ENCODE measurements at regions not wholly inside any gene's neighbourhood (a gene's known extent, or its start where the extent isn't known, plus 50 kb on each side); places are given as distances from the start of the nearest gene placed in this dataset.

GRCh38 chr7:8937204-8937603 is 503.8 kb downstream of the NXPH1 start:
- Histone ChIP-seq H2AFZ (ENCODE audit: low read depth, low read length, poor library complexity, severe bottlenecking) (no peak overlapping the region), H3K27me3 (ENCODE audit: insufficient read depth, low read length) (no peaks in the 10 kb centered on the region), H3K4me2 (ENCODE audit: low read length) (no peak overlapping the region), H3K79me2 (ENCODE audit: insufficient read depth, low read length) (no peaks in the 10 kb centered on the region), H4K20me1 (ENCODE audit: insufficient read depth) (no peaks in the 10 kb centered on the region), H3K9ac (ENCODE audit: low read length) (no peak overlapping the region), H3K9me2 (ENCODE audit: insufficient read depth) (no peaks in the 10 kb centered on the region), H3K9me3 (ENCODE audit: control insufficient read depth in 1 of 2, insufficient read depth in 1 of 2, low read depth in 1 of 2, low read length in 2 of 2) (no peaks in the 10 kb centered on the region; a peak in 1 of 4 replicates), H3K36me3 (ENCODE audit: control insufficient read depth in 1 of 2, insufficient read depth in 2 of 2, low read length in 2 of 2) (no peaks in the 10 kb centered on the region), H3K4me1 (ENCODE audit: control insufficient read depth in 1 of 2, insufficient read depth in 2 of 2, low read length in 2 of 2) (no peaks in the 10 kb centered on the region), H3K27ac (ENCODE audit: low read depth, low read length) (no peak overlapping the region), H3K4me3 (replicated peaks in 1 of 2; ENCODE audit: low read depth in 1 of 2, low read length in 2 of 2) (no peak overlapping the region)
- no TSS peak for BruUV-seq (replicated peaks)
- no peak for ATAC-seq
- intact Hi-C loops (cut with micrococcal nuclease), result no loop called here
- CTCF ChIA-PET, result no interaction called here
- DNase-seq (ENCODE audit: low read depth, low spot score), result no peak
- POLR2A ChIA-PET, result no interaction called here
- TF ChIP-seq EGR1 (IDR thresholded peaks at IDR 0.05; ENCODE audit: low read depth) (no peak), ZFX (IDR thresholded peaks at IDR 0.05) (no peak)
- RAD21 ChIA-PET (ENCODE audit: low non-redundant PET in 1 of 2, low total read pairs in 2 of 2, uncharacterized antibody in 2 of 2, unreplicated experiment in 2 of 2), result no interaction called here

- Histone ChIP-seq H3K4me2 (ENCODE audit: low read length) (no peak overlapping the region), H3K27ac (ENCODE audit: low read depth, low read length) (no peak overlapping the region), H3K9me2 (ENCODE audit: insufficient read depth) (no peaks in the 10 kb centered on the region), H3K79me2 (ENCODE audit: insufficient read depth, low read length) (no peaks in the 10 kb centered on the region), H2AFZ (ENCODE audit: low read depth, low read length, poor library complexity, severe bottlenecking) (no peak overlapping the region), H3K4me3 (replicated peaks in 1 of 2; ENCODE audit: low read depth in 1 of 2, low read length in 2 of 2) (no peak overlapping the region), H4K20me1 (ENCODE audit: insufficient read depth) (no peaks in the 10 kb centered on the region), H3K9ac (ENCODE audit: low read length) (no peak overlapping the region), H3K36me3 (ENCODE audit: control insufficient read depth in 1 of 2, insufficient read depth in 2 of 2, low read length in 2 of 2) (no peaks in the 10 kb centered on the region), H3K9me3 (ENCODE audit: control insufficient read depth in 1 of 2, insufficient read depth in 1 of 2, low read depth in 1 of 2, low read length in 2 of 2) (no peaks in the 10 kb centered on the region; a peak in 1 of 4 replicates), H3K27me3 (ENCODE audit: insufficient read depth, low read length) (no peaks in the 10 kb centered on the region), H3K4me1 (ENCODE audit: control insufficient read depth in 1 of 2, insufficient read depth in 2 of 2, low read length in 2 of 2) (no peaks in the 10 kb centered on the region)
- TF ChIP-seq MAX (IDR thresholded peaks at IDR 0.05) (no peak), POLR2AphosphoS5 (IDR thresholded peaks at IDR 0.05; ENCODE audit: low read depth, low read length) (no peak), EGR1 (IDR thresholded peaks at IDR 0.05; ENCODE audit: low read depth) (no peak), SP1 (IDR thresholded peaks at IDR 0.05; ENCODE audit: low read depth) (no peak), CEBPB (IDR thresholded peaks at IDR 0.05; ENCODE audit: low read depth) (no peak)
- TF ChIP-seq, protein P1, sequence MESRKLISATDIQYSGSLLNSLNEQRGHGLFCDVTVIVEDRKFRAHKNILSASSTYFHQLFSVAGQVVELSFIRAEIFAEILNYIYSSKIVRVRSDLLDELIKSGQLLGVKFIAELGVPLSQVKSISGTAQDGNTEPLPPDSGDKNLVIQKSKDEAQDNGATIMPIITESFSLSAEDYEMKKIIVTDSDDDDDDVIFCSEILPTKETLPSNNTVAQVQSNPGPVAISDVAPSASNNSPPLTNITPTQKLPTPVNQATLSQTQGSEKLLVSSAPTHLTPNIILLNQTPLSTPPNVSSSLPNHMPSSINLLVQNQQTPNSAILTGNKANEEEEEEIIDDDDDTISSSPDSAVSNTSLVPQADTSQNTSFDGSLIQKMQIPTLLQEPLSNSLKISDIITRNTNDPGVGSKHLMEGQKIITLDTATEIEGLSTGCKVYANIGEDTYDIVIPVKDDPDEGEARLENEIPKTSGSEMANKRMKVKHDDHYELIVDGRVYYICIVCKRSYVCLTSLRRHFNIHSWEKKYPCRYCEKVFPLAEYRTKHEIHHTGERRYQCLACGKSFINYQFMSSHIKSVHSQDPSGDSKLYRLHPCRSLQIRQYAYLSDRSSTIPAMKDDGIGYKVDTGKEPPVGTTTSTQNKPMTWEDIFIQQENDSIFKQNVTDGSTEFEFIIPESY (IDR thresholded peaks at IDR 0.05; ENCODE audit: extremely low read depth, insufficient replicate concordance, low read length), result no peak
- TF ChIP-seq, protein P2, sequence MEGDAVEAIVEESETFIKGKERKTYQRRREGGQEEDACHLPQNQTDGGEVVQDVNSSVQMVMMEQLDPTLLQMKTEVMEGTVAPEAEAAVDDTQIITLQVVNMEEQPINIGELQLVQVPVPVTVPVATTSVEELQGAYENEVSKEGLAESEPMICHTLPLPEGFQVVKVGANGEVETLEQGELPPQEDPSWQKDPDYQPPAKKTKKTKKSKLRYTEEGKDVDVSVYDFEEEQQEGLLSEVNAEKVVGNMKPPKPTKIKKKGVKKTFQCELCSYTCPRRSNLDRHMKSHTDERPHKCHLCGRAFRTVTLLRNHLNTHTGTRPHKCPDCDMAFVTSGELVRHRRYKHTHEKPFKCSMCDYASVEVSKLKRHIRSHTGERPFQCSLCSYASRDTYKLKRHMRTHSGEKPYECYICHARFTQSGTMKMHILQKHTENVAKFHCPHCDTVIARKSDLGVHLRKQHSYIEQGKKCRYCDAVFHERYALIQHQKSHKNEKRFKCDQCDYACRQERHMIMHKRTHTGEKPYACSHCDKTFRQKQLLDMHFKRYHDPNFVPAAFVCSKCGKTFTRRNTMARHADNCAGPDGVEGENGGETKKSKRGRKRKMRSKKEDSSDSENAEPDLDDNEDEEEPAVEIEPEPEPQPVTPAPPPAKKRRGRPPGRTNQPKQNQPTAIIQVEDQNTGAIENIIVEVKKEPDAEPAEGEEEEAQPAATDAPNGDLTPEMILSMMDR (IDR thresholded peaks at IDR 0.05 in 2 of 3, conservative IDR thresholded peaks at IDR 0.05 in 1 of 3; ENCODE audit: borderline replicate concordance in 1 of 3, insufficient read depth in 1 of 3, low read depth in 2 of 3, low read length in 2 of 3), result no peak
- ChIA-PET RAD21 (ENCODE audit: low non-redundant PET in 1 of 2, low total read pairs in 2 of 2, uncharacterized antibody in 2 of 2, unreplicated experiment in 2 of 2) (no interaction called here), CTCF (no interaction called here), POLR2A (no interaction called here)
- intact Hi-C loops (cut with micrococcal nuclease), result no loop called here
- DNase-seq (ENCODE audit: low read depth, low spot score) (no peak), ATAC-seq (no peak)
- BruUV-seq (replicated peaks), result no TSS peak
These were observed 504.8 kb downstream of the NXPH1 start for GRCh38 chr7:8938044-8938805.
